Activated CD8-positive, alpha-beta T cell treated with anti-CD3 and anti-CD28 coated beads, Interleukin-2, amount 10 ng/mL, durations not matched to agents 7 days and 5 days (primary cell): ENCODE measurements at regions not wholly inside any gene's neighbourhood (a gene's known extent, or its start where the extent isn't known, plus 50 kb on each side); places are given as distances from the start of the nearest gene placed in this dataset.

Experiments used
- ATAC-seq: fragments of 150-1000 bp; cut with Tn5 transposase; one replicate; pipeline ENCODE4 v1.10.0; 2021; ENCODE audit warnings: moderate library complexity
- CTCF ChIA-PET: fragments of 350-600 bp; sonication (Branson Sonifier 250); formaldehyde crosslinking; loops from one replicate; lab custom pipeline; 2021; ENCODE audit warnings: antibody characterized with exemption; lab: Charles Lee
- POLR2A ChIA-PET: fragments of 350-600 bp; sonication (Branson Sonifier 250); formaldehyde crosslinking; loops from one replicate; lab custom pipeline; 2021; ENCODE audit warnings: antibody characterized with exemption; lab: Charles Lee
- DNase-seq: peaks from one replicate; pipeline ENCODE4 v3.0.0-alpha.2; 2020
- H3K27ac Mint-ChIP-seq: one replicate; pipeline ENCODE4 v1.8.0; 2021; ENCODE audit warnings: mild to moderate bottlenecking, mixed read lengths
- H3K27me3 Mint-ChIP-seq: one replicate; pipeline ENCODE4 v1.8.0; 2021; ENCODE audit warnings: low read depth, mixed read lengths
- H3K36me3 Mint-ChIP-seq: one replicate; pipeline ENCODE4 v1.8.0; 2021; ENCODE audit warnings: low read depth, mixed read lengths
- H3K4me1 Mint-ChIP-seq: one replicate; pipeline ENCODE4 v1.8.0; 2021; ENCODE audit warnings: low read depth, mixed read lengths
- H3K4me3 Mint-ChIP-seq: one replicate; pipeline ENCODE4 v1.8.0; 2021; ENCODE audit warnings: mild to moderate bottlenecking, mixed read lengths
- H3K9me3 Mint-ChIP-seq: one replicate; pipeline ENCODE4 v1.8.0; 2022; ENCODE audit warnings: mixed read lengths; ENCODE audit not compliant: insufficient read depth

DNA sequence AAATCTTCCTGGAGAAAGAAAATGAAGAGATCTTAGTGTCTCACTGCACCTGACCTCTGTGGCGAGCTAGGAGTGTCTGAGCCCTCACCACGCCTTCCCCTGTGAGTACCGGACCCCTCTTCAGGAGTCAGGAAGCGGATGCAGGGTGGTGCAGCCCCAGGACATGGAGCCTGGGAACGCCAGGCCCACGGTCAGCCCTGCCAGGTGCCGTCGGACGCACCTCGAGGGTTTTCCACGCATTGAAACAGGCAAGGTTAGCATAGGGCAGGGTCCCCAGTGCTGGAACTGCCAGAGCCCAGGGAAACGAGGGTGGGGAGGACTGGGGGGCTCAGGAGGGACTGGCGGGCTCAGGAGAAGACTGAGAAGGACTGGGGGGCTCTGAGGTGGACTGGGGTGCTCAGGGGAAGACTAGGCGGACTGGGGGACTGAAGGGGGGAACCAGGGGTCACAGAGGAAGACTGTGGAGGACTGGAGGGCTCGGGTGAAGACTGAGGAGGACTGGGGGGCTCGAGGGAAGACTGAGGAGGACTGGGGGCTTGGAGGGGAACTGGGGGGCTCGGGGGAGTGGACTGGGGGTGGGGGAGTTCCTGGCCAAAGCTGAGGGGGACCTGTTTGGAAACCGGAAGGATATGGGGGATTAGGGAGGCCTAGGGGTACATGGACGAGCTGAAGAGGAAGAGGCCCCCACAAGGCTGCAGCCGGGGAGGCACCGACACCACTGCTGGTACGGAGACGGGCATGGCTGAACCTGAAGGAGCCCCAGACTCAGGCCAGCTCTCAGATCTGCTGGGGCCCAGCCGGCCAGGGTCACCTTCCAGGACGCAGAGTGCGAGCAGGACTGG is 65.2 kb upstream of the SNTG2 start:
- Mint-ChIP-seq H3K9me3 (no peaks in the 10 kb centered on the region), H3K4me3 (no peak overlapping the region), H3K27ac (no peak overlapping the region), H3K4me1 (no peaks in the 10 kb centered on the region), H3K27me3 (peaks cover 13% of the 10 kb centered on the region), H3K36me3 (no peaks in the 10 kb centered on the region)
- no peak for DNase-seq
- POLR2A ChIA-PET: no interaction called here
- no peak for ATAC-seq
- CTCF ChIA-PET: no interaction called here

DNA sequence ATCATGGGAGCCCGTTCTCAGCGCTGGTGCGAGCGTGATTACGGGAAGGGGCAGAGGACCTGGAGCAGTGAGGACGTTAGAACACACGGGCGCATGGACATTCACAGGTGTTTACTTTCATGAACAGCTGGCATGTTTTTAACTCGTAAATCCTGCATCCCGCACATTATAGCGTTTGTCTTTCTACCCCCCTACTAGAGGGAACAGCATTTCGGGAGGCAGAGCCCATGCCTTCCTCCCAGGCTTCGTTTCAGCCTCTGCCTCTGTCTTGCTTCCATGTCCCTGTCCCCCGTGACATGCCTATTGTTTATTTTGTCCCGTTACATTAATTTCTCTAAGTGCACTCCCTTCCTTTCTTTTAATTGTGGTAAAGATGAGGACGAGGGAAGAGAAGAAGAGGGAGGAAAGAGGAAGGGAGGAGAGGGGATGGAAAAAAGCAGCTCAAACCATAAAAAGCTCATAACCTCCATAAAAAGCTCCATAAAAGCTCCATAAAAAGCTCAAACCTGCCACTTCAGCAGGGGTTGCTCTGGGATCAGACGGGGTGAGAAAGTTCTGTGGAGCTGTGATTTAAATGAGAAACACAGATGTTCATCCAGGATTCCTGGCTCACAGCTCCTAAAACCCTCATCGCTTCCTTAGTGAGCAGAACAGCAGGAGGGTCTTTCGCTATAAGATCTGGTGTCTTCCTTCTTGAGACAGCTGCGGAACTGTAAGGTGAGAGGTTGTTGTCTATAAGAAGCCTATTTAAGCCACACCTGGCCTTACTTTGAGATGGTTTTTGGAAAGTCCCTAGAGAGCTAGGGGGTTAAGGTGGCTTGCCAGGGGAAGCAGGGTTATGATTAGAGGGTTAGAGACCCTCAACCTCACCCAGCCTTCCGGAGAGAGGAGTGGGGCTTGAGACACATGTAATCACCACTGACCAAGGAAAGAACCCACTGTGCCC is 66.6 kb upstream of the SNTG2 start:
- no peak overlapping the region for H3K4me3 Mint-ChIP-seq
- no peaks in the 10 kb centered on the region for H3K4me1 Mint-ChIP-seq
- ATAC-seq (no peak), DNase-seq (no peak)
- H3K36me3 Mint-ChIP-seq: no peaks in the 10 kb centered on the region
- ChIA-PET CTCF (interaction anchor here (0.6 kb wide), 1 partner anchor 160 kb away, joined by 3 read pairs; no protein-coding TSS in a partner anchor), POLR2A (no interaction called here)
- H3K9me3 Mint-ChIP-seq: no peaks in the 10 kb centered on the region
- H3K27ac Mint-ChIP-seq: no peak overlapping the region
- H3K27me3 Mint-ChIP-seq: peaks cover 13% of the 10 kb centered on the region

DNA sequence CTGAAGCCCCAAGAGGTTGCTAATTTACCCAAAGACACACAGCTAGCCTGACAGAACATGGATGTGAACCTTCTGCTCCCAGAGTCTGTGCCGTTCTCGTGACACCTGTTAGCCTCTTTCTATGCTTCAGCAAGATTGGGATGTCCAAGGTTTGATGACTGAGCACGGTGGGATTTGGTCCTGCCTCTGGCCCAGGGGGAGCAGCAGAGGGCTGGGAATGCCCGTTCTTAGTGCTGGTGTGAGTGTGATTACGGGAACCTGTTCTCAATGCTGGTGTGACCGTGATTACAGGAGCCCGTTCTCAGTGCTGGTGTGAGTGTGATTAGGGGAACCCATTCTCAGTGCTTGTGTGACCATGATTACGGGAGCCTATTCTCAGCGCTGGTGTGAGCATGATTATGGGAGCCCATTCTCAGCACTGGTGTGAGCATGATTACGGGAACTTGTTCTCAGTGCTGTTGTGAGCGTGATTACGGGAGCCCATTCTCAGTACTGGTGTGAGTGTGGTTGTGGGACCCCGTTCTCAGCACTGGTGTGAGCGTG is 67.3 kb upstream of the SNTG2 start:
- CTCF ChIA-PET: no interaction called here

DNA sequence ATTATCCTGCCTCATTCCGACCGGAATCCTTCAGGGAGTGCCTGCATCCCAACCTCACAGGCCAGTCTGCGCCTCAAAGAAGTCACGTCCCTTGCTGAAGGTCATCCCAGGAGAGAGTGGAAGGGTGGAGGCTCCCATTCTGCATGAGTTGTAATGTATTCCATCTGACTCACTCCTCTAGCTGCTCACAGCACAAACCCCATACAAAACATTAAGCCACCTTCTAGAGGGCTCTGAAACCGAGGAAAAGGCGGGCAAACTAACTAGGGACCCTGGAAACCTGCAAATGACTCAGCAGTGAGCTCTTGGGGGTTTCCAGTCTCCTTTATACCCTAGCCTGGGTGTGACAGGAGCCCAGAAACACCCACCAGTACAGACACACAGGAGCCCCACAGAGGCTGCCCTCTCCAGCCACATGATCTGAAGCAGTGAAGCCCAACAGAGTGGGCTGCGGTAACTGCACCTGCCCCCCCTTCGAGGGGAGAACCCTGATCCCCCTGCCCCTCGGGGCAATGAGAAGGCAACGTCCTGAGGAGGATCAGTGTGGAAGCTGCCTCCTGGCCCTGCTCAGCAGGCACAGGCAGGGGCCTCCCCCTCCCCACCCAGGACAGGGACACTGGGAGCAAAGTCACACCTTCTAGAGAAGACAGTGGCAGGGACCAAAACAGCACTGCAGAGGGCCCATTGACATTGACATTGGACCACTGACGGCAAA is 69.3 kb upstream of the SNTG2 start:
- DNase-seq: no peak
- ATAC-seq: no peak
- Mint-ChIP-seq H3K4me3 (no peak overlapping the region), H3K36me3 (no peaks in the 10 kb centered on the region), H3K9me3 (no peaks in the 10 kb centered on the region), H3K27me3 (peaks cover 13% of the 10 kb centered on the region), H3K4me1 (no peaks in the 10 kb centered on the region), H3K27ac (no peak overlapping the region)
- ChIA-PET CTCF (no interaction called here), POLR2A (no interaction called here)

More for the DNA sequence above, 67.3 kb upstream of the SNTG2 start:
- Mint-ChIP-seq H3K4me3 (no peak overlapping the region), H3K4me1 (no peaks in the 10 kb centered on the region), H3K36me3 (no peaks in the 10 kb centered on the region), H3K9me3 (no peaks in the 10 kb centered on the region), H3K27me3 (peaks cover 13% of the 10 kb centered on the region), H3K27ac (no peak overlapping the region)
- POLR2A ChIA-PET: no interaction called here
- ATAC-seq: no peak
- DNase-seq: no peak

DNA sequence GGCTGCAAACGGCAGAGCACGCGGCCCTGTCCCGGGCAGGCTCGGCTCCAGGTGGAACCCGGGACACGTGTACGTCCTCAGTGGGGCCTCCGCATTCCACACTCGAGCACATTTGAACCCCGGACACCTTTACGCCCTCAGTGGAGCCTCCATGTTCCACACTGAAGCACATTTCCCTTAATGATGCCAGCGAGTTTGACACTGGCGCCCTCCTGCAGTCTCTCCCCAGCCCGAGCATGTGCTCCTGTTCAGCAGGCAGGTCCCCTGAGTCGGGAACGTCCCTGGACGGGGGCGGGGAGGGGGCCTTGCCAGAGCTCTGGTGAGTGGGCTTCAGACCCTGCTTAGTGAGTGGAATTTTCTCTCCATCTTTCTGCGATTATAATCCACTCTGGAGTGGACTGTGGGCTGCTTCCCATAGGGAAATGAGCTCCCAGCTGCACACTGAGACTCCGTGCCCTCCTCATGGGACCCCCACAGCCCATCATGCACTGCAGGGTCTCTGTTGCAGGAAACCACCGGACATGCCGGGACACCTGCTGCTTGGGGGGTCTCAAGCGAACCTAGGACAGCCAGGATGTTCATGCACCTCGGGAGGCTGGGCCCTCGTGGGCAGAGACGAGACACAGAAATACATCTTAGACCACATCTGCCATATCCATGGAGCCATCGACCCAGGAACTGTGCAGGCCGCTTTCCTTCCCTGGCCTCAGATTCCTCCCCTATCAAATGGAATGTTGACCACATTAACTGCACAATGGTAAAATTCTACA is 70.3 kb upstream of the SNTG2 start:
- H3K4me1 Mint-ChIP-seq: no peaks in the 10 kb centered on the region
- POLR2A ChIA-PET: no interaction called here
- CTCF ChIA-PET: no interaction called here
- H3K27me3 Mint-ChIP-seq: peaks cover 13% of the 10 kb centered on the region
- H3K36me3 Mint-ChIP-seq: no peaks in the 10 kb centered on the region
- no peak overlapping the region for H3K27ac Mint-ChIP-seq
- H3K9me3 Mint-ChIP-seq: no peaks in the 10 kb centered on the region
- no peak for DNase-seq
- H3K4me3 Mint-ChIP-seq: no peak overlapping the region
- ATAC-seq: no peak

DNA sequence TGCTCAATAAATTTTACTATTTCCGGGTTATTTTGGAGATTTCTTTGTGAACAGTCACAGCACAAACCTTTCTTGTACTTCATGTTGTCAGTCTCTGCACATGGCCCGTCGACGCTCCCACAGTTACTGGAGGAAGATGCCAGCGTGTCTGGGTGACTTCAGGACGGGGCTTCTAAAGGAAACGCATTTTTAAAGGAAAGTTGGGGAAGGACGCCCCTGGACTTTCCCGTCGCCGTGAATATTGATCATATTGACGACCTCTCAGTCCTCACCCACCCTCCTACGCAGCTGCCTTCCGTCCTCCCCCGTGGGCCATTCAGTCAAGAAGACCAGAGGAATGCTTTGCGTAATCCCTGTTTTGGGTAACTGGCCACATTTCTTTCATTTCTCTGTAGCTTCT is 71.1 kb upstream of the SNTG2 start:
- H3K4me1 Mint-ChIP-seq: no peaks in the 10 kb centered on the region

DNA sequence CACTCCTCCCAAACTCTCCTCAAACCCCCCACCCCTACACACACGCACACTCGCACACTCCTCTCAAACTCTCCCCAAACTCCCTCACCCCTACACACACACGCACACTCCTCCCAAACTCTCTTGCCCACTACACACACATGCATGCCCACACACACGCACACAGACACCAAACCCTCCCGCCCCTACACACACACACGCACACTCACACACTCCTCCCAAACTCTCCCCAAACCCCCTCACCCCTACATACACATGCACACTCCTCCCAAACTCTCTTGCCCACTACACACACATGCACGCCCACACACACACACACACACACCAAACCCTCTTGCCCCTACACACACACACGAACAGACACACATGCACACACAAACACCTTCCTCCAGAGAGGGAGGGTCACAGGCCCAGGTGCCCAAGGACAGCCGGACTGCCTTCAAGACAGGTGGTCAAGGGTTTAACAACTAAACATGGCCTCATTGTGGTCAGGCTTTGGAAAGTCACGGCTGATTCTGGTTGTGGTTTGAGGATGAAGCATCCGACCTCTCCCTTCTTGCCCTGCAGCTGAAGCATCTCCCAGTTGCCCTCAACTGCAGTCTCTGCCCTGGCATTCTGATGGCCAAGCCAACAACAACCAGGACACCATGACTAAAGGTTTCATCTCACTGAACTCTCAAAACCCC is 72.3 kb upstream of the SNTG2 start:
- CTCF ChIA-PET: no interaction called here

More for the DNA sequence above, 71.1 kb upstream of the SNTG2 start:
- no peak for ATAC-seq
- Mint-ChIP-seq H3K27ac (no peak overlapping the region), H3K4me3 (no peak overlapping the region), H3K36me3 (no peaks in the 10 kb centered on the region), H3K9me3 (no peaks in the 10 kb centered on the region), H3K27me3 (peaks cover 9% of the 10 kb centered on the region)
- DNase-seq: no peak
- ChIA-PET CTCF (no interaction called here), POLR2A (no interaction called here)

DNA sequence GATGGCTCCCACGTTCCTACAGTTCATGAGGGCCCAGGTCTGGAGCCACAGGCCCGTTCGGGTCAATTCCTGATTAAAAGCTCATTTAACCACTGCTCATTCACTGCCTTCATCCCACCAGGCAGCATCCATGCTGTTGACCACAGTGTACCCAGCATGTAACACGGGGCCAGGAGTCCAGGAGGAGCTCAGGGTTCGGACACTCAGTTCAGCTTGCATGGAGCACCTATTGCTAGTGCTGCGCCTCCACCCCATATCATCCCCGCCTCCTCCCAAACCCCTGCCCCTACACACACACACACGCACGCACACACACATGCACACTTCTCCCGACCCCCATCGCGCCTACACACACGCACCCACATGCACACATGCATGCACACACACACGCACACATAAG is 72.9 kb upstream of the SNTG2 start:
- POLR2A ChIA-PET: interaction anchor here (0.6 kb wide), 1 partner anchor 269 kb away, joined by 8 read pairs; no protein-coding TSS in a partner anchor
- Mint-ChIP-seq H3K27me3 (peaks cover 4% of the 10 kb centered on the region), H3K36me3 (no peaks in the 10 kb centered on the region), H3K4me3 (no peak overlapping the region), H3K4me1 (no peaks in the 10 kb centered on the region), H3K27ac (no peak overlapping the region), H3K9me3 (no peaks in the 10 kb centered on the region)
- CTCF ChIA-PET: no interaction called here
- no peak for ATAC-seq
- DNase-seq: no peak

More for the DNA sequence above, 72.3 kb upstream of the SNTG2 start:
- Mint-ChIP-seq H3K4me3 (no peak overlapping the region), H3K36me3 (no peaks in the 10 kb centered on the region), H3K4me1 (no peaks in the 10 kb centered on the region), H3K9me3 (no peaks in the 10 kb centered on the region), H3K27ac (no peak overlapping the region), H3K27me3 (peaks cover 5% of the 10 kb centered on the region)
- ATAC-seq (no peak), DNase-seq (no peak)
- POLR2A ChIA-PET: no interaction called here

DNA sequence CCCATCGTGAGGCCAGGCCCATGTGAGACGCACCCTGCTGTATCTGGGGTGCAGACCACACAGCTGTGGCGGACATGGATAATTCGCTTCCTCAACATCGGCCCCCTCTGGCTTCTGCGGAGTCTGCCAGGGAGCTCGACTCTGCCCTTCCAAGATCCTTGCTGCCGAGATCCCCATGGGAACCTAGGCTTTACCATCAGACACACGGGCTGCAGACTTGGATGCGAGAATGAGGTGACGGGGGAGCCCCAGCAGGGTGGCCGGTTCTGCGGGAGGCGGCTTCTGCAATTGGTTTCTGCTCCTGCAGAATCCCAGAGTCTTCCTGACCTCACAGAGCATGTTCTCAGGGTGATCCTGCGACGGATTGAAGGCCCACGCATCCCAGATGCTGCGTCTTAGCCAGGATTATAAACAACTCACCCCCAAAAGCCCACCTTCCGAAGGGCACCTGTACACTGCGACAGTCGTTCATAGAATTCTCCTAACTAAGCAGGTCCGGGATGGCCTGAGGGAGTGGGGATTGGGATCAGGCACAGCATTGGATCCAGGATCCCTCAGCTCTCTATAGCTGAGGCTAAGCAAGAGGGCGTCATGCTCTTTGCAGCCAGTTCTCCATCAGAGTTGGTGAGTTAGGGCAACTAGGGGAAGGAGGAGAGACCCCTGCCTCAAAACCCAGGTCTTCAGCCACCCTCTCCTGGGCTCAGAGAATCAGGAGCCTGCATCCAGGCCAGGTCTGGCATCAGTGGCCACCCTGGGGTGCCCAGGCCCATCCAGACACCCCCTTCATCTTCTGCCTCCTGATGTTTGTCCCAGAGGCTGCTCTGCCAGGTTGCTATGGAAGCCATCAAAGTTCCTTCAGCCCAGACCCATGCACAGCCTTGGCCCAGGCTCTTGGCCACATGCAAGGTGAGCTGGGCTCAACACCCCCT is 74.7 kb upstream of the SNTG2 start:
- CTCF ChIA-PET: no interaction called here
- H3K36me3 Mint-ChIP-seq: no peaks in the 10 kb centered on the region
- no peak overlapping the region for H3K27ac Mint-ChIP-seq
- no peaks in the 10 kb centered on the region for H3K9me3 Mint-ChIP-seq
- ATAC-seq: no peak
- no peak overlapping the region for H3K4me3 Mint-ChIP-seq
- DNase-seq: no peak
- H3K27me3 Mint-ChIP-seq: no peaks in the 10 kb centered on the region
- POLR2A ChIA-PET: no interaction called here
- H3K4me1 Mint-ChIP-seq: no peaks in the 10 kb centered on the region
